HG03432 (cell line): ENCODE measurements at regions not wholly inside any gene's neighbourhood (a gene's known extent, or its start where the extent isn't known, plus 50 kb on each side); places are given as distances from the start of the nearest gene placed in this dataset.

Source experiments
- ATAC-seq: cut with Tn5 transposase; IDR thresholded peaks from one replicate; pipeline ENCODE4 v1.9.1; 2021; ENCODE audit warnings: mild to moderate bottlenecking, moderate library complexity; ENCODE audit not compliant: unreplicated experiment

GRCh38 chr1:175865041-175865766, 121.8 kb upstream of the TNR start:
- ATAC-seq, result no peak

GRCh38 chr1:175864625-175865024, 121.2 kb upstream of the TNR start:
- no peak for ATAC-seq

GRCh38 chr1:175864183-175864582, 120.8 kb upstream of the TNR start:
- no peak for ATAC-seq

GRCh38 chr1:175863299-175864050, 120.1 kb upstream of the TNR start:
- ATAC-seq, result no peak

GRCh38 chr1:175862408-175862807, 119.0 kb upstream of the TNR start:
- no peak for ATAC-seq

DNA sequence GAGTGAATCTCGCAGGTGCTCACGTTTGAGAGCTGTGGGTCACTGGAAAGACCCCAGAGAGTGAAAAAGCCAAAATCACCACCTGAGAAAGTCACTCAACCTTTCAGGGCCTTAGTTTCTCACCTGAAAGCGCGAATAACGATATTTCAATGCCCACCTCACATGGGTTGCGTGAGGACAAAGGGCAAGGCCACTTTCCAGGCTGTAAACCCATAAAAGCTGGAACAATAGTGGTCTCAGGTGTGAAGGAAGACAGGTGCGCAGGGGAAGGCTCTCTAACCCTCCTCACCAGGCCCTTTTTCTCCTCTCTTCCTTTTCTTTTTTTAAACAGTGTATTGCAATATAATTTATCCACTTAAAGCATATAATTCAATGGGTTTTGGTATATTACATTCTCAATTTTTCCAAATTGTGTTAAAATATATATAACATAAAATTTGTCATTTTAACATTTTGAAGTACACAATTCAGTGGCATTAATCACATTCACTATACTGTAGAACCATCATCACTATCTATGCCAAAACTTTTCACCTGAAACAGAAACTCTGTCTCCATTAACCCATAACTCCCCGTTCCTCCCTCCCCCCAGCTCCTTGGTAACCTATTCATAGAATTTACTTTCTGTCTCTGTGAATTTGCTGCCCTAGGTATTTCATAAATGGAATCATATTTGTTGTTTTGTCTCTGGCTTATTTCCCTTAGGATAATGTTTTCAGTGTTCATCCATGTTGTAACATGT, 118.4 kb upstream of the TNR start:
- ATAC-seq, result no peak

DNA sequence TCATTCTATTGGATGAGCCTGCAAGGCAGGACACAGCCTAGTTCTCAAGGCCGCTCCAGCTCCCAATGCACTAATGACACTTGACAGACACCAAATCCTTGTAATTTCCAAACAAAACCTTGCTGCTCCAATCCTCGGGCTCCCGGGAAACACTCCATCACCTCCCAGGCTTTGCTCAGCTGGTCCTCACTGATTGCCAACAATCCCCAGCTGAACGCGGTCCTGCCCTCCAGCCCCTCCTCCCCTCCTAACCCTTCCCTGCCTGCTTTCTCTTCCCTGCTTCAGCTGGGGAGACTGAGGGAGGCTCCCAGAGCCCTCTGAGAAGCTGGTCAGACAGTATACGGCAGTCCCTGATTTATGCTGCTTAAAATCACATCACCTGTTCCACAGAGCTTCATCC, 114.4 kb upstream of the TNR start:
- ATAC-seq, result no peak

DNA sequence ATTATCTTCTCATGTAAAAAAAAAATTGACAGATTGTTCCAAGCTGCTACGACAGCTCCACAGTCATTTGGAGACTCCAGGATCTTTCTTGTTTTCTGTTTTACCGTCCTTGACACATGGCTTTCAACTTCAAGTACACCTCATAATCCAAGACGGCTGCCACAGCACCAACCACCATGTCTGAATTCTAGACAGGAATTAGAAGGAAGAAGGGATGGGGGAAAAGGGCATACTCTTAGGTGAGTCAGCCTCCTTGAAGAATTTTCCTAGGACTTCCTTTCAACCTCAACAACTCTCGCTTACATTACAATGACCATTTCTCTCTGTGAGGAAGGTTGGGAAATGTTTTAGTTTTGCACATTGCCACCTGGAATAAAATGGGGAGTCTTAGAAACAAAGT, 110.3 kb upstream of the TNR start:
- ATAC-seq, result no peak

- ATAC-seq, result no peak
These were observed 108.4 kb upstream of the TNR start for GRCh38 chr1:175851749-175852148.

GRCh38 chr1:175848329-175848728, 104.9 kb upstream of the TNR start:
- no peak for ATAC-seq

- ATAC-seq, result no peak
These were observed 102.6 kb upstream of the TNR start for GRCh38 chr1:175845985-175846384.

- no peak for ATAC-seq
These were observed 101.9 kb upstream of the TNR start for GRCh38 chr1:175845338-175845737.

DNA sequence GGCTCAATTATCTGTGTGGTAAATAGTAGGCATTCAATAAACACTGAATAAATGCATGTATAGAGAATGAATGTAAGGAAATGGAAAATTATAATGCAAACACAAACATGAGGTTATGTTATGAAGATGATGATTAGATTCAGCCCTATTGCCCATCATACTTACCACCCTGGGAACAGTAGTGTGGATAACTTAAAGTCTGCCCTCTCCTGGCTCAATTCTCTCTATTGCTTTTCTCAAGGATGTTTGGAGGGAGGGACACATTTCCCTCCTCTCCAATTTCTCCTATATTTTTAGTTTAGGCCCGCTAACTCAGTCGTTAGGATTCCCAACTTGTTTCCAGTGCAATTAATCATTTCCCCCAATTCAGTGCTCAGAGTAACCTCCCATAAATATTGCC, 101.5 kb upstream of the TNR start:
- ATAC-seq, result no peak

DNA sequence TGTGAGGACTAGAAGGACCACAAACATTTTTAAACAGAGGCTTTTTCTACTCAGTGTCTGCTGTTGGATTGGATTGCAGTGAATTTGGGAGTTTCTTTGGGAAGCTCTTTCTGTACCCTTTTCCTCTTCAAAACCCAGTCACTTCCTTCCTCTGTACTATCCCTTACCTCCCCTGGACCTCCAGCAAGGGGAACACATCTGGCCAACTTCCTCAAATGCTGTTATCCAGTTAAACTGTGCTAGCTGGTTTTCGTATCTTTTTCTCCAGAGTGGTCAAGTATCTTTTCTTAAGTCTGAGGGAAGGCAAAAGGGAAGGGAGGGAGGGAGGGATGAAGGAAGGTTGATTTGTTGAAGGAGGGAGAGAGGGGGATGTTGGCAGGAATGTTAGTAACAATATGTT, 99.2 kb upstream of the TNR start:
- ATAC-seq, result no peak

DNA sequence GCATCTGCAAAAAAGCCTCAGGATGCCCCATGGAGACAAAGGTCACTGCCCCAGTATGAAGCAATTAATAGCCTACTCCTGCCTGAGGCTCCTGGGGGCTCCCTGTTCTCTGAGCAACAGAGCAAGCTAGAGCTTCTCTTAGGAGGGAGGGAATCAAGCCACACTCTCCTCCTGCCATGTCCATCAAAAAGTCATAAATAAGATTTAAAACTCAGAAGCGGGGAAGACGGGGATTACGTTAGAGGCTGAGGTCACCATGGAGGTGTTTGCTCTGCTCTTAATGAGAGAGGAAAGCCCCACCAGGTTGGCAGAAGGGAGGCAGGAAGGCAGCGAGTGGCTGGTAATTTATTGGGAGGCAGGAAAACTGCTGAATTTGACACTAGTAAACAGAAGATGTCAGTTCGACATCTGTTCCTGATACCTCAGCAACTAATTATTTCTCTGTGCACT, 98.4 kb upstream of the TNR start:
- ATAC-seq, result no peak

DNA sequence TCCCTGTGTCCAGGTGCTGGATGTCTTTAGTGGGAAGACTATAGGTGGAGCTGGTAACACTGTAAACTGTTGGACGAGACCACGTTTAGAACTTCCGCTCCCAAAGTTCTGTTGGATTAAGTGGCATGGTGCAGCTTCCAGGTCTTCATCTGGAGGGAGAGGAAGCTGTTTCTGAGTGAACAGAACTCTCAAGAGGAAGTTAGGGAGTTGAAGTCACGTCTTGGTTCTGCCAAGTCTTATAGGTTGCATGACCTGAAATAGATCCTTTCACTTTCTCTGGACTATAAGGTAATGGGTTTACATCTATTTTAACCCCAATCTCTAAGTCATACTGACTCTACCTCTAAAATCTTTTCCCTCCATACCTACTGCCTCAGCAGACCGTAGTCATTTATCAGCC, 97.4 kb upstream of the TNR start:
- ATAC-seq, result no peak

GRCh38 chr1:175839779-175840669, 96.6 kb upstream of the TNR start:
- no peak for ATAC-seq

- no peak for ATAC-seq
These were observed 91.2 kb upstream of the TNR start for GRCh38 chr1:175834597-175834996.

- ATAC-seq, result no peak
These were observed 90.6 kb upstream of the TNR start for GRCh38 chr1:175833951-175834350.

- no peak for ATAC-seq
These were observed 90.1 kb upstream of the TNR start for GRCh38 chr1:175833502-175833901.

DNA sequence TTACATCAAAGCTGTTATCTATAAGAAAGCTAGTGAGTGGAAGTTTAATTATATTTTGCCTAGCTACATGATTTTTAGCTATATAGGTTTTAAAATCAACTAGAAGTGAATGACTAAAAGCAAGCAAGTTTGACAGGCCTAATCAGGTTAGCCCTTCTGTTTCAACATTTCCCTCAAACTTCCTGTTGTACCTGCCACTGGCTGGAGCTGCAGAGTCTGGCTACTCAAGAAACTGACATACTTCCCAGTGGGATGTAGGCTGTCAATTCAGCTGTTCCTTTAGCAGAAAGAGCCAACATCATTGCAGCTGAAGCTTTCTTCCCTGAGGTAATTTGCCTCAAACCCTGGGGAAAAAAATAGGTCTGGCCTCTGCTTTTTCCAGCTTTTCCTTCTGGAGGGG, 87.1 kb upstream of the TNR start:
- no peak for ATAC-seq
